ENCODE measurements at regions not wholly inside any gene's neighbourhood (a gene's known extent, or its start where the extent isn't known, plus 50 kb on each side); places are given as distances from the start of the nearest gene placed in this dataset.

GRCh38 chr9:1771094-1771789 lies 243.9 kb upstream of the SMARCA2 start:
- H3K27ac ChIP-seq: no peak overlapping the region
- H3K27me3 ChIP-seq: no peaks in the 10 kb centered on the region
- TF ChIP-seq POLR2A (IDR thresholded peaks at IDR 0.05): no peak
- no peak for TF ChIP-seq CTCF (IDR thresholded peaks at IDR 0.05)
- no peaks in the 10 kb centered on the region for H3K9me3 ChIP-seq
- H3K4me1 ChIP-seq: no peaks in the 10 kb centered on the region
- no peaks in the 10 kb centered on the region for H3K36me3 ChIP-seq
- H3K4me3 ChIP-seq: no peak overlapping the region
- DNase-seq: no peak

GRCh38 chr9:1775230-1775629 lies 239.9 kb upstream of the SMARCA2 start:
- Histone ChIP-seq H3K27me3 (no peaks in the 10 kb centered on the region), H3K27ac (no peak overlapping the region), H3K4me1 (no peaks in the 10 kb centered on the region), H3K9me3 (no peaks in the 10 kb centered on the region), H3K4me3 (no peak overlapping the region), H3K36me3 (no peaks in the 10 kb centered on the region)
- no peak for TF ChIP-seq POLR2A (IDR thresholded peaks at IDR 0.05)
- no peak for TF ChIP-seq CTCF (IDR thresholded peaks at IDR 0.05)
- DNase-seq: no peak

GRCh38 chr9:1776668-1777067 lies 238.5 kb upstream of the SMARCA2 start:
- Histone ChIP-seq H3K27me3 (no peaks in the 10 kb centered on the region), H3K9me3 (no peaks in the 10 kb centered on the region), H3K36me3 (no peaks in the 10 kb centered on the region), H3K4me3 (no peak overlapping the region), H3K4me1 (no peaks in the 10 kb centered on the region), H3K27ac (no peak overlapping the region)
- no peak for DNase-seq
- TF ChIP-seq CTCF (IDR thresholded peaks at IDR 0.05) (no peak), POLR2A (IDR thresholded peaks at IDR 0.05) (no peak)

- no peak overlapping the region for H3K4me3 ChIP-seq
- no peak overlapping the region for H3K27ac ChIP-seq
- no peaks in the 10 kb centered on the region for H3K9me3 ChIP-seq
- H3K27me3 ChIP-seq: no peaks in the 10 kb centered on the region
- H3K4me1 ChIP-seq: no peaks in the 10 kb centered on the region
- TF ChIP-seq CTCF (IDR thresholded peaks at IDR 0.05) (no peak), POLR2A (IDR thresholded peaks at IDR 0.05) (no peak)
- no peaks in the 10 kb centered on the region for H3K36me3 ChIP-seq
- no peak for DNase-seq
Measured at GRCh38 chr9:1791191-1791590, 224.0 kb upstream of the SMARCA2 start.

DNA sequence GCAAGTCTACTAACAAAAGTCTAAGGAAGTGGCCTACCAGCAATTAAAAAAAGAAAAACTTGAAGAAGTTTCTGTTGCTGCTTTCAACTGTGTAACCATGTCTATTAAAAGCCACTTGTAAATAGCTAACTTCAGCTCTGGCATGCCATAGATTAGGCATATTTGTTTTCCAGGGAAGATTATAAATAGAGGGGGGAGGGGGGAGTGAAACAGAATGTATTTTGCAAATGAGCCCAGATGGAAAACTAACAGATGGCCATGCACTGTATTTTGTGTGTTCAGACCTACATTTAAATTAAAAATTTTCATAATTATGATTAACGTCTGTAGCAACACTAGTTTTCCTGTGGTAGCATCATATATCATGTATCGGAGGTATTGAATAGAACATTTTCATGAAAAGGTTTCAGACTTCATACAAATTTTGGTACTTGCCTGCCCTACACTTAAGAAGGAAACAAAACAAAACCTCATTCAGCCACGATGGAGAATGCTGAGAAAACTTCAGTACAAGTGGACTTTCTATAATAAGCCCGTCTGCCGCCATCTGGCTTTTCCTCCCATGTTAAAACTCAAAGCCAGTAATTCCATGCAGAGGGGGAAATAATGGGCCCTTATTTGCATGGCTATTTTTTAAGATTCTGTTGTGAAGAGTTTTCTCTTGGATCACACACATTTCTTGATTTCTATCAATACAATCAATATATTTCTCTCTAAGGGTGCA lies 220.4 kb upstream of the SMARCA2 start:
- no peaks in the 10 kb centered on the region for H3K4me1 ChIP-seq
- H3K36me3 ChIP-seq: no peaks in the 10 kb centered on the region
- DNase-seq: no peak
- TF ChIP-seq POLR2A (IDR thresholded peaks at IDR 0.05) (no peak), CTCF (IDR thresholded peaks at IDR 0.05) (no peak)
- no peaks in the 10 kb centered on the region for H3K9me3 ChIP-seq
- no peaks in the 10 kb centered on the region for H3K27me3 ChIP-seq
- no peak overlapping the region for H3K4me3 ChIP-seq
- no peak overlapping the region for H3K27ac ChIP-seq

Data from Peyer's patch (tissue), 4 donors.